Ovary (tissue), 7 donors: ENCODE measurements at regions not wholly inside any gene's neighbourhood (a gene's known extent, or its start where the extent isn't known, plus 50 kb on each side); places are given as distances from the start of the nearest gene placed in this dataset.

Source experiments
- DNase-seq, 5 donors: peaks; one replicate each; pipeline ENCODE4 v3.0.0-alpha.2; 2019 to 2020
- H3K27ac ChIP-seq, 2 donors: fragments of 200-600 bp; one replicate each; pipeline versions ENCODE4 v1.5.1 to v1.8.0; 2019 to 2022
- H3K27me3 ChIP-seq: fragments of 200-600 bp; one replicate; pipeline ENCODE4 v1.8.0; 2022
- H3K36me3 ChIP-seq: fragments of 200-600 bp; sonication (generic); one replicate; pipeline ENCODE4 v1.5.1; 2019
- H3K4me1 ChIP-seq: one replicate; pipeline ENCODE4 v1.8.1; 2013; ENCODE audit warnings: mild to moderate bottlenecking, moderate library complexity; ENCODE audit not compliant: insufficient read depth
- H3K4me3 ChIP-seq: fragments of 200-600 bp; sonication (generic); one replicate; pipeline ENCODE4 v1.5.1; 2017
- H3K9me3 ChIP-seq, 2 donors: fragments of 200-600 bp in 1 of 2; sonication (generic) in 1 of 2; one replicate each; pipeline versions ENCODE4 v1.5.1 to v1.8.1; 2013 to 2019; ENCODE audit warnings: mild to moderate bottlenecking in 1 of 2, moderate library complexity in 1 of 2
- CTCF ChIP-seq, 3 donors: fragments of 450-650 bp in 2 of 3; fragments of 200-600 bp in 1 of 3; IDR thresholded peaks; one replicate each; pipeline versions ENCODE4 v1.5.1 to v1.8.0; 2016 to 2022; ENCODE audit warnings: antibody characterized with exemption in 3 of 3, mild to moderate bottlenecking in 1 of 3
- EP300 ChIP-seq: sonication (generic); formaldehyde crosslinking; IDR thresholded peaks from one replicate; pipeline ENCODE4 v1.6.1; 2017; ENCODE audit warnings: antibody characterized with exemption
- POLR2A ChIP-seq: fragments of 450-650 bp; IDR thresholded peaks from one replicate; pipeline ENCODE4 v1.6.1; 2017; ENCODE audit warnings: antibody characterized with exemption, mild to moderate bottlenecking, moderate library complexity
- WGBS, 3 donors: extraction: QIAGEN DNeasy Blood & Tissue Kit in 1 of 3; methylation state at CpG; one replicate each; pipeline versions ENCODE4 v1.1.5 to v1.1.7; 2013 to 2017; 5-methylcytosine and 5-hydroxymethylcytosine counted together
- intact Hi-C, 4 donors: fragments of 100-400 bp; cut with DNase I; formaldehyde crosslinking; loops; one replicate each; pipeline versions ENCODE4 v1.11.0 to v1.15.1; 2022 to 2023
- donor health status: DM: no; HTN: no; CAD: no; lungs with moderate emphysema.
- donor health status: DM: no; HTN: no; CAD: no.
- donor health status: Bipolar disorder and iron deficiency.
- donor health status: DM: no; HTN: no; CAD: no.
- donor health status: DM: yes; HTN: yes; CAD: no.

DNA sequence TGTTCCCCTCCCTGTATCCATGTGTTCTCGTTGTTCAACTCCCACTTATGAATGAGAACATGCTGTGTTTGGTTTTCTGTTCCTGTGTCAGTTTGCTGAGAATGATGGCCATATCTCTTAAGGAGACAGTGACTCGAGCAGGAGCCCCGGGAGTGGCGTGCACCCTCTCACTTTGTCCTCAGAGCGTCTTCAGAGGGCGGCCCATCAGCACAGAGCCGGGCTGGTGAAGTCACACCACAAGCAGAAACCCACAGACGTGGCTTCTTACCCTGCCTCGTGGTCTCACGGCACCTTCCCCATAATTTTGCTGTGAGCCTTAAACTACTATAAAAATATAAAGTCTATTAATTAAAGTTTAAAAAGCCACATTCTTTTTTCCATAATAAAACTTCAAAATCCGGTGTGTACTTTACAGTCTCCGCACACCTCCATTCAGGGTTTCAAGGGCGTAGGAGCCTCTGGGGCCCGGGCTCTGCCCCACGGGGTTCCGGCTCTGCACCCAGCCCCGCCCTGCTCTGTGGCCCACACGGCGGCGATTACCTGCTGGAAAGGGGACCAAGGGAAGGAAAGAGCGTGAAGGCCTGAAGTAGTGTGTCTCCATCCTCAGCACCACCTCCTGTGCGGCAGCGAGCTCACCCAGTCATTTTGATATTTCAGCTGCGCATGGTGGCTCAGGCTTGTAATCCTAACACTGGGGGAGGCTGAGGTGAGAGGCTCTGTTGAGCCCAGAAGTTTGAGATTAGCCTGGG lies 101.3 kb upstream of the SOX1 start:
- intact Hi-C loops = no loop called here
- no peak for DNase-seq
- H3K4me1 ChIP-seq = no peaks in the 10 kb centered on the region
- no peak overlapping the region for H3K4me3 ChIP-seq
- H3K9me3 ChIP-seq = no peaks in the 10 kb centered on the region
- TF ChIP-seq POLR2A = no peak
- no peak for TF ChIP-seq CTCF (IDR thresholded peaks at IDR 0.05)
- no peak for TF ChIP-seq EP300
- no peaks in the 10 kb centered on the region for H3K27me3 ChIP-seq
- no peaks in the 10 kb centered on the region for H3K36me3 ChIP-seq
- 82 to 89% (median 89%) methylated on average over 24 of the region's 24 CpGs for WGBS, 3 donors
- H3K27ac ChIP-seq = no peak overlapping the region

- no peaks in the 10 kb centered on the region for H3K36me3 ChIP-seq
These were observed 100.0 kb upstream of the SOX1 start for GRCh38 chr13:111966933-111967332.

DNA sequence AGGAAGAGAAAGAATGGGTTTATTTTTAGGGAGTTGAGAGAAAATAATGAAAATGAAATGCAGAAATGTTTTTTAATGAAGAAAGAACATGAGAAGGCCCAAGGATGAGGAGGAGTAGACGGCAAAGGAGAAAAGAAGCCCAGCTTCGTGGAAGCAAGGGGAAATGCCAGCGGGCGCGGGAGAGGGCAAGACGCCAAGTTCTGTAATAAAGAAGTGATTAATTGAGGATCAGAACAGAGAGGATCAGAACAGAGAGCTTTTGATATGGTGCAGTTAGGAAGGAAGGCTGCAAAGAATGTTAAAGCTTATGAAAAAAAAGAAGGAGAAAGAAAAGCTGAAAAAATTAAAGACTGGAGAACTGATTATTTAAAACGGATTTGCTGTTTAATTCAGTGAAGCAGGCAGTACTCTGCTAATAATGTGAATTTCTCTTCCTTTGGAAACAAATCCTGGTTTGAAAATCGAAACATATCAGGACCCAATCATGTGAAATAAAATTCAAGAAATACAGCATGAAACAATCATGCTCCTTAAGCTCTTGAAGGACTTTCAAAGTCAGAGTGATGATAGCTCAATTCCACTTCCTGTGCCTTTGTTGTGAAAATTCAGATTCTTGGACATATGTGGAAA lies 99.3 kb upstream of the SOX1 start:
- Histone ChIP-seq H3K9me3 (no peaks in the 10 kb centered on the region), H3K27me3 (no peaks in the 10 kb centered on the region), H3K27ac (no peak overlapping the region), H3K4me1 (no peaks in the 10 kb centered on the region), H3K4me3 (no peak overlapping the region), H3K36me3 (no peaks in the 10 kb centered on the region)
- no peak for DNase-seq
- intact Hi-C loops = no loop called here
- WGBS, 3 donors = 18 to 26% (median 22%) methylated on average over 8 of the region's 8 CpGs
- TF ChIP-seq POLR2A = no peak
- no peak for TF ChIP-seq CTCF (IDR thresholded peaks at IDR 0.05)
- no peak for TF ChIP-seq EP300

More at GRCh38 chr13:111966933-111967332, 100.0 kb upstream of the SOX1 start:
- intact Hi-C loops = no loop called here
- Histone ChIP-seq H3K4me3 (no peak overlapping the region), H3K4me1 (no peaks in the 10 kb centered on the region), H3K27ac (no peak overlapping the region), H3K9me3 (no peaks in the 10 kb centered on the region), H3K27me3 (no peaks in the 10 kb centered on the region)
- 60 to 72% (median 64%) methylated on average over 7 of the region's 7 CpGs for WGBS, 3 donors
- no peak for DNase-seq
- TF ChIP-seq EP300 (no peak), CTCF (IDR thresholded peaks at IDR 0.05) (no peak), POLR2A (no peak)

DNA sequence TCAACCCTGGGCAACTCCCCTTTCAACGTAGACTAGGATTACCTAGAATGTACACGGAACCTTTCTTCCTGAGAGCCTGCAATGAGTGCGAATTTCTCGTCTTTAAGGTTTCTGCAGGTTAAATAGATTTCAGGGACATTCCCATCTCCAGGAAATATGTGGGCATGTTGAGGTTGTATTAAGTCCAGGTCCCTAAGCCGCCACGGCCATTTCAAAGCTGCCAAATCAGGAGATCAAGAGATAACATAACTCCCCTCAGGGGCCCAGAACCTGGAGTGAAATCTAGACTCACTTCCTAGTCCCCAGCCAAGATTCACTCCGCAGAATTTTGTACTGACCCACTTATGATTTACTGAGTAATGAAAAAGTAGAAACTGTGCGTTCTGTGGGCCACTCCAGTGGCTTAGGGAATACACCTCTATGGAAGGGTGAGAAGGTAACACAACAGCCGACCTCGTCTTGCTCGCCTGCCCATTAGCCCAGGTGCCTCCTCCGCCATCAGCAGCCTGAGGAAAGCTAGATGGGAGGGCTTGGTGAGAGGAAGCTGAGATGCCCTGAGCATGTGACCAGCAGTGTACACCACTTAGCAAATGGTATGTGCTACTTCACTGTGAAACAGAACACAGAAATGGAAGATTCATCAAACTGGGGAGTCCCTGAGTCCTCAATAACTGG lies 98.5 kb upstream of the SOX1 start:
- no peak for DNase-seq
- no peak overlapping the region for H3K27ac ChIP-seq
- intact Hi-C loops = no loop called here
- H3K9me3 ChIP-seq = no peaks in the 10 kb centered on the region
- H3K4me1 ChIP-seq = no peaks in the 10 kb centered on the region
- no peaks in the 10 kb centered on the region for H3K36me3 ChIP-seq
- 80 to 83% (median 82%) methylated on average over 12 of the region's 12 CpGs for WGBS, 3 donors
- no peaks in the 10 kb centered on the region for H3K27me3 ChIP-seq
- no peak overlapping the region for H3K4me3 ChIP-seq
- no peak for TF ChIP-seq POLR2A
- TF ChIP-seq CTCF (IDR thresholded peaks at IDR 0.05) = no peak
- no peak for TF ChIP-seq EP300
